CD4-positive, CD25-positive, alpha-beta regulatory T cell (primary cell): ENCODE measurements at regions not wholly inside any gene's neighbourhood (a gene's known extent, or its start where the extent isn't known, plus 50 kb on each side); places are given as distances from the start of the nearest gene placed in this dataset.
A peak's percentile ranks its signal among the peaks of the same experiment; 100 is the strongest.

Experiments
- ATAC-seq, 2 donors: fragments of 150-1000 bp; cut with Tn5 transposase; one replicate each; pipeline ENCODE4 v1.10.0; 2021; ENCODE audit warnings: low read depth in 2 of 2, moderate number of reproducible peaks in 2 of 2, moderate library complexity in 1 of 2
- DNase-seq, 3 donors: peaks; one replicate each; pipeline versions ENCODE4 v3.0.0 to v3.0.0-alpha.2; 2012 to 2022; ENCODE audit warnings: mixed read lengths in 1 of 3
- H3K27ac ChIP-seq: one replicate; pipeline ENCODE4 v1.7.0; 2013; ENCODE audit warnings: mild to moderate bottlenecking, low read length; ENCODE audit not compliant: insufficient read depth, poor library complexity, severe bottlenecking
- H3K27me3 ChIP-seq: one replicate; pipeline ENCODE4 v1.7.0; 2013; ENCODE audit warnings: low read length; ENCODE audit not compliant: control insufficient read depth, insufficient read depth
- H3K36me3 ChIP-seq: one replicate; pipeline ENCODE4 v1.7.0; 2013; ENCODE audit warnings: mild to moderate bottlenecking, low read length, moderate library complexity; ENCODE audit not compliant: control insufficient read depth, insufficient read depth
- H3K4me1 ChIP-seq: 2 replicates; pipeline ENCODE4 v1.7.0; 2013; ENCODE audit warnings: mild to moderate bottlenecking, low read length; ENCODE audit not compliant: insufficient read depth, control insufficient read depth, poor library complexity, severe bottlenecking
- H3K4me3 ChIP-seq: one replicate; pipeline ENCODE4 v1.7.0; 2013; ENCODE audit warnings: low read depth, mild to moderate bottlenecking, low read length, moderate library complexity
- H3K9me3 ChIP-seq, 2 experiments: 1 replicate in 1 of 2; 2 replicates in 1 of 2; pipeline ENCODE4 v1.7.0; 2013; ENCODE audit warnings: low read length in 2 of 2, mild to moderate bottlenecking in 1 of 2, moderate library complexity in 1 of 2; ENCODE audit not compliant: control insufficient read depth in 2 of 2
- H3K27ac Mint-ChIP-seq, 3 donors: one replicate each; pipeline ENCODE4 v1.8.0; 2020 to 2022; ENCODE audit warnings: mild to moderate bottlenecking in 3 of 3, mixed read lengths in 3 of 3, moderate library complexity in 2 of 3
- H3K27me3 Mint-ChIP-seq: one replicate; pipeline ENCODE4 v1.8.0; 2022; ENCODE audit warnings: mild to moderate bottlenecking, mixed read lengths
- H3K36me3 Mint-ChIP-seq: one replicate; pipeline ENCODE4 v1.8.0; 2020; ENCODE audit warnings: mixed read lengths
- H3K4me1 Mint-ChIP-seq, 4 donors: one replicate each; pipeline ENCODE4 v1.8.0; 2020 to 2022; ENCODE audit warnings: mixed read lengths in 4 of 4, mild to moderate bottlenecking in 1 of 4
- H3K4me3 Mint-ChIP-seq, 4 donors: one replicate each; pipeline ENCODE4 v1.8.0; 2020 to 2022; ENCODE audit warnings: mild to moderate bottlenecking in 4 of 4, mixed read lengths in 4 of 4, moderate library complexity in 3 of 4
- H3K9me3 Mint-ChIP-seq, 7 donors: one replicate each; pipeline ENCODE4 v1.8.0; 2020 to 2022; ENCODE audit warnings: mixed read lengths in 7 of 7, mild to moderate bottlenecking in 3 of 7, moderate library complexity in 2 of 7

- Mint-ChIP-seq H3K27me3 (no peaks in the 10 kb centered on the region), H3K4me1 (no peaks in the 10 kb centered on the region), H3K36me3 (no peaks in the 10 kb centered on the region), H3K4me3 (no peak overlapping the region), H3K9me3 (peaks cover 0 to 2% (median 0%) of the 10 kb centered on the region in 7 donors), H3K27ac (no peak overlapping the region)
- H3K27me3 ChIP-seq: no peaks in the 10 kb centered on the region
- no peak overlapping the region for H3K27ac ChIP-seq
- H3K36me3 ChIP-seq: no peaks in the 10 kb centered on the region
- DNase-seq (peak; percentile 8 to 70 (median 33)), ATAC-seq (peak; percentile 61 to 69)
- H3K4me1 ChIP-seq: no peaks in the 10 kb centered on the region
- no peaks in the 10 kb centered on the region for H3K9me3 ChIP-seq
- no peak overlapping the region for H3K4me3 ChIP-seq
Measured at GRCh38 chr18:45212181-45213039, 402.9 kb upstream of the SLC14A2 start.

- H3K4me3 ChIP-seq: no peak overlapping the region
- DNase-seq (no peak), ATAC-seq (no peak)
- Mint-ChIP-seq H3K27ac (no peak overlapping the region), H3K36me3 (no peaks in the 10 kb centered on the region), H3K4me3 (no peak overlapping the region), H3K4me1 (no peaks in the 10 kb centered on the region), H3K9me3 (peaks cover 0 to 2% (median 0%) of the 10 kb centered on the region in 7 donors), H3K27me3 (no peaks in the 10 kb centered on the region)
- no peaks in the 10 kb centered on the region for H3K9me3 ChIP-seq
- no peaks in the 10 kb centered on the region for H3K36me3 ChIP-seq
- no peaks in the 10 kb centered on the region for H3K4me1 ChIP-seq
- no peak overlapping the region for H3K27ac ChIP-seq
- H3K27me3 ChIP-seq: no peaks in the 10 kb centered on the region
Measured at GRCh38 chr18:45213040-45213333, 402.3 kb upstream of the SLC14A2 start.

GRCh38 chr18:45218436-45218835 lies 396.8 kb upstream of the SLC14A2 start:
- DNase-seq (no peak), ATAC-seq (no peak)
- no peak overlapping the region for H3K27ac Mint-ChIP-seq
- H3K4me3 ChIP-seq: no peak overlapping the region
- H3K36me3 ChIP-seq: no peaks in the 10 kb centered on the region
- no peak overlapping the region for H3K4me3 Mint-ChIP-seq
- no peak overlapping the region for H3K27ac ChIP-seq
- no peaks in the 10 kb centered on the region for H3K9me3 ChIP-seq
- H3K36me3 Mint-ChIP-seq: no peaks in the 10 kb centered on the region
- no peaks in the 10 kb centered on the region for H3K27me3 Mint-ChIP-seq
- peaks cover 3% of the 10 kb centered on the region for H3K27me3 ChIP-seq
- H3K4me1 ChIP-seq: no peaks in the 10 kb centered on the region
- no peaks in the 10 kb centered on the region for H3K4me1 Mint-ChIP-seq
- H3K9me3 Mint-ChIP-seq: peaks cover 0 to 5% (median 0%) of the 10 kb centered on the region in 7 donors

- ATAC-seq (no peak), DNase-seq (no peak)
- H3K36me3 Mint-ChIP-seq: no peaks in the 10 kb centered on the region
- no peaks in the 10 kb centered on the region for H3K9me3 ChIP-seq
- peaks cover 0 to 3% (median 1%) of the 10 kb centered on the region in 7 donors for H3K9me3 Mint-ChIP-seq
- no peaks in the 10 kb centered on the region for H3K4me1 Mint-ChIP-seq
- H3K4me3 ChIP-seq: no peak overlapping the region
- H3K4me3 Mint-ChIP-seq: no peak overlapping the region
- H3K27me3 Mint-ChIP-seq: no peaks in the 10 kb centered on the region
- H3K4me1 ChIP-seq: no peaks in the 10 kb centered on the region
- H3K27ac ChIP-seq: no peak overlapping the region
- no peak overlapping the region for H3K27ac Mint-ChIP-seq
- no peaks in the 10 kb centered on the region for H3K36me3 ChIP-seq
- H3K27me3 ChIP-seq: peaks cover 3% of the 10 kb centered on the region
Measured at GRCh38 chr18:45221363-45221762, 393.9 kb upstream of the SLC14A2 start.

GRCh38 chr18:45222180-45222579 lies 393.1 kb upstream of the SLC14A2 start:
- H3K4me3 Mint-ChIP-seq: no peak overlapping the region
- Histone ChIP-seq H3K4me3 (no peak overlapping the region), H3K4me1 (no peaks in the 10 kb centered on the region), H3K36me3 (no peaks in the 10 kb centered on the region), H3K27ac (no peak overlapping the region), H3K27me3 (peaks cover 3% of the 10 kb centered on the region), H3K9me3 (no peaks in the 10 kb centered on the region)
- no peaks in the 10 kb centered on the region for H3K27me3 Mint-ChIP-seq
- no peak overlapping the region for H3K27ac Mint-ChIP-seq
- H3K4me1 Mint-ChIP-seq: no peaks in the 10 kb centered on the region
- DNase-seq (no peak), ATAC-seq (no peak)
- peaks cover 0 to 4% (median 1%) of the 10 kb centered on the region in 7 donors for H3K9me3 Mint-ChIP-seq
- no peaks in the 10 kb centered on the region for H3K36me3 Mint-ChIP-seq

GRCh38 chr18:45227001-45227742 lies 388.1 kb upstream of the SLC14A2 start:
- no peak overlapping the region for H3K27ac Mint-ChIP-seq
- ATAC-seq: no peak
- H3K4me3 Mint-ChIP-seq: no peak overlapping the region

GRCh38 chr18:45228796-45229388 lies 386.4 kb upstream of the SLC14A2 start:
- no peak overlapping the region for H3K27ac ChIP-seq
- Mint-ChIP-seq H3K36me3 (no peaks in the 10 kb centered on the region), H3K4me3 (no peak overlapping the region), H3K27me3 (no peaks in the 10 kb centered on the region), H3K4me1 (no peaks in the 10 kb centered on the region), H3K9me3 (peaks cover 0 to 4% (median 0%) of the 10 kb centered on the region in 7 donors), H3K27ac (no peak overlapping the region)
- DNase-seq (no peak), ATAC-seq (no peak)
- no peaks in the 10 kb centered on the region for H3K36me3 ChIP-seq
- no peaks in the 10 kb centered on the region for H3K27me3 ChIP-seq
- no peak overlapping the region for H3K4me3 ChIP-seq
- H3K9me3 ChIP-seq: no peaks in the 10 kb centered on the region
- no peaks in the 10 kb centered on the region for H3K4me1 ChIP-seq

More at GRCh38 chr18:45227001-45227742, 388.1 kb upstream of the SLC14A2 start:
- Mint-ChIP-seq H3K9me3 (peaks cover 0 to 4% (median 0%) of the 10 kb centered on the region in 7 donors), H3K4me1 (no peaks in the 10 kb centered on the region), H3K36me3 (no peaks in the 10 kb centered on the region), H3K27me3 (no peaks in the 10 kb centered on the region)
- H3K9me3 ChIP-seq: no peaks in the 10 kb centered on the region
- H3K27me3 ChIP-seq: no peaks in the 10 kb centered on the region
- no peaks in the 10 kb centered on the region for H3K36me3 ChIP-seq
- H3K4me3 ChIP-seq: no peak overlapping the region
- no peaks in the 10 kb centered on the region for H3K4me1 ChIP-seq
- no peak for DNase-seq
- no peak overlapping the region for H3K27ac ChIP-seq
